H9 (cell line): ENCODE measurements at regions not wholly inside any gene's neighbourhood (a gene's known extent, or its start where the extent isn't known, plus 50 kb on each side); places are given as distances from the start of the nearest gene placed in this dataset.

Experiments
- DNase-seq: peaks from one replicate; pipeline ENCODE4 v3.0.0-alpha.2; 2017
- H2AFZ ChIP-seq: one replicate; pipeline ENCODE4 v1.6.1; 2013; ENCODE audit warnings: mild to moderate bottlenecking, low read length, control low read depth, moderate library complexity
- H2AK5ac ChIP-seq: 2 replicates; pipeline ENCODE4 v1.6.1; 2013; ENCODE audit warnings: low read length, control low read depth, mixed read lengths; ENCODE audit not compliant: insufficient read length
- H2BK120ac ChIP-seq: one replicate; pipeline ENCODE4 v1.6.1; 2013; ENCODE audit warnings: low read depth, mild to moderate bottlenecking, low read length, control low read depth, inconsistent platforms; ENCODE audit not compliant: poor library complexity, severe bottlenecking
- H2BK12ac ChIP-seq: 2 replicates; pipeline ENCODE4 v1.6.1; 2013; ENCODE audit warnings: low read length, control low read depth, mixed read lengths, low read depth; ENCODE audit not compliant: insufficient read length
- H2BK15ac ChIP-seq: 2 replicates; pipeline ENCODE4 v1.6.1; 2013; ENCODE audit warnings: low read depth, low read length, control low read depth
- H2BK20ac ChIP-seq: one replicate; pipeline ENCODE4 v1.6.1; 2013; ENCODE audit warnings: low read depth, mild to moderate bottlenecking, low read length, control low read depth, inconsistent platforms; ENCODE audit not compliant: poor library complexity, severe bottlenecking
- H2BK5ac ChIP-seq: 2 replicates; pipeline ENCODE4 v1.6.1; 2013; ENCODE audit warnings: low read length, control low read depth, mixed read lengths; ENCODE audit not compliant: insufficient read length
- H3K14ac ChIP-seq: 2 replicates; pipeline ENCODE4 v1.6.1; 2013; ENCODE audit warnings: low read length, control low read depth; ENCODE audit not compliant: insufficient read depth
- H3K18ac ChIP-seq: 2 replicates; pipeline ENCODE4 v1.6.1; 2013; ENCODE audit warnings: low read depth, mild to moderate bottlenecking, mixed read lengths, low read length, control low read depth; ENCODE audit not compliant: insufficient read length
- H3K23ac ChIP-seq: 2 replicates; pipeline ENCODE4 v1.6.1; 2013; ENCODE audit warnings: low read length, control low read depth, mixed read lengths, low read depth; ENCODE audit not compliant: insufficient read length
- H3K23me2 ChIP-seq: 2 replicates; pipeline ENCODE4 v1.6.1; 2013; ENCODE audit warnings: low read depth, mild to moderate bottlenecking, mixed read lengths, low read length, control low read depth; ENCODE audit not compliant: insufficient read length, poor library complexity, severe bottlenecking
- H3K27ac ChIP-seq: 2 replicates; pipeline ENCODE4 v1.5.1; 2013; ENCODE audit warnings: low read length, control low read depth, mixed read lengths, low read depth; ENCODE audit not compliant: insufficient read length
- H3K27me3 ChIP-seq: 2 replicates; pipeline ENCODE4 v1.6.1; 2013; ENCODE audit warnings: low read length, control low read depth, inconsistent platforms; ENCODE audit not compliant: insufficient read depth
- H3K4ac ChIP-seq: 2 replicates; pipeline ENCODE4 v1.6.1; 2013; ENCODE audit warnings: low read depth, mild to moderate bottlenecking, control low read depth, inconsistent platforms, low read length, moderate library complexity
- H3K4me1 ChIP-seq: 2 replicates; pipeline ENCODE4 v1.6.1; 2013; ENCODE audit warnings: low read length, control low read depth, inconsistent platforms; ENCODE audit not compliant: insufficient read depth
- H3K4me2 ChIP-seq: 2 replicates; pipeline ENCODE4 v1.6.1; 2013; ENCODE audit warnings: low read length, control low read depth, mixed read lengths; ENCODE audit not compliant: insufficient read length, insufficient read depth
- H3K56ac ChIP-seq: 2 replicates; pipeline ENCODE4 v1.6.1; 2013; ENCODE audit warnings: low read depth, mild to moderate bottlenecking, mixed read lengths, low read length, control low read depth; ENCODE audit not compliant: insufficient read length
- H3K79me1 ChIP-seq: 2 replicates; pipeline ENCODE4 v1.6.1; 2013; ENCODE audit warnings: low read depth, mild to moderate bottlenecking, moderate library complexity, low read length, control low read depth, inconsistent platforms; ENCODE audit not compliant: insufficient read depth, poor library complexity, severe bottlenecking
- H3K79me2 ChIP-seq: 2 replicates; pipeline ENCODE4 v1.6.1; 2013; ENCODE audit warnings: low read length, control low read depth, inconsistent platforms; ENCODE audit not compliant: insufficient read depth
- H3K9ac ChIP-seq: 2 replicates; pipeline ENCODE4 v1.6.1; 2013; ENCODE audit warnings: low read length, control low read depth, mixed read lengths; ENCODE audit not compliant: insufficient read length; ENCODE audit errors: extremely low read depth
- H3K9me3 ChIP-seq: one replicate; pipeline ENCODE4 v1.6.1; 2013; ENCODE audit warnings: low read depth, low read length, inconsistent platforms; ENCODE audit not compliant: control insufficient read depth
- H3T11ph ChIP-seq: one replicate; pipeline ENCODE4 v1.6.1; 2013; ENCODE audit warnings: mild to moderate bottlenecking, low read length, control low read depth, inconsistent platforms
- H4K20me1 ChIP-seq: one replicate; pipeline ENCODE4 v1.6.1; 2013; ENCODE audit not compliant: control insufficient read depth, insufficient read length, insufficient read depth
- H4K5ac ChIP-seq: 2 replicates; pipeline ENCODE4 v1.6.1; 2013; ENCODE audit warnings: low read depth, mild to moderate bottlenecking, mixed read lengths, low read length, control low read depth; ENCODE audit not compliant: insufficient read length
- H4K8ac ChIP-seq: replicated peaks from 2 replicates; pipeline ENCODE4 v1.6.1; 2013; ENCODE audit warnings: low read length, control low read depth, mixed read lengths, low read depth; ENCODE audit not compliant: insufficient read length
- H4K91ac ChIP-seq: 2 replicates; pipeline ENCODE4 v1.6.1; 2013; ENCODE audit warnings: low read depth, mild to moderate bottlenecking, moderate library complexity, mixed read lengths, low read length, control low read depth; ENCODE audit not compliant: insufficient read length
- H3K27ac Mint-ChIP-seq, 3 experiments: 2 replicates in 2 of 3; 3 replicates in 1 of 3; pipeline ENCODE4 v1.8.0; 2020 to 2021; ENCODE audit warnings: mixed read lengths in 3 of 3, mild to moderate bottlenecking in 1 of 3, moderate library complexity in 1 of 3
- H3K27me3 Mint-ChIP-seq: 2 replicates; pipeline ENCODE4 v1.8.0; 2021; ENCODE audit warnings: low read depth, mild to moderate bottlenecking, moderate library complexity, mixed read lengths
- H3K36me3 Mint-ChIP-seq, 3 experiments: 2 replicates in 2 of 3; 3 replicates in 1 of 3; pipeline ENCODE4 v1.8.0; 2020 to 2021; ENCODE audit warnings: low read depth in 3 of 3, mixed read lengths in 3 of 3; ENCODE audit not compliant: insufficient read depth in 1 of 3
- H3K4me1 Mint-ChIP-seq, 2 experiments: 2 replicates each; pipeline ENCODE4 v1.8.0; 2020; ENCODE audit warnings: mixed read lengths in 2 of 2
- H3K4me3 Mint-ChIP-seq, 2 experiments: 2 replicates in 1 of 2; 3 replicates in 1 of 2; pipeline ENCODE4 v1.8.0; 2020 to 2021; ENCODE audit warnings: mild to moderate bottlenecking in 2 of 2, mixed read lengths in 2 of 2, moderate library complexity in 1 of 2
- H3K9me3 Mint-ChIP-seq, 2 experiments: 2 replicates in 1 of 2; 3 replicates in 1 of 2; pipeline ENCODE4 v1.8.0; 2020; ENCODE audit warnings: mild to moderate bottlenecking in 2 of 2, mixed read lengths in 2 of 2, moderate library complexity in 1 of 2
- WGBS: extraction: QIAGEN DNeasy Blood & Tissue Kit; methylation state at CpG from one replicate; pipeline ENCODE4 v1.1.7; 2013; ENCODE audit warnings: missing lambda C conversion rate, low lambda C conversion rate, mixed read lengths; ENCODE audit not compliant: insufficient read length; ENCODE audit errors: extremely low coverage; 5-methylcytosine and 5-hydroxymethylcytosine counted together
- TF ChIP-seq, protein P1 (sequence below): fragments of 200-600 bp; sonication (generic); conservative IDR thresholded peaks from 3 replicates; pipeline ENCODE4 v1.8.0; 2021; ENCODE audit warnings: antibody characterized with exemption, mild to moderate bottlenecking

DNA sequence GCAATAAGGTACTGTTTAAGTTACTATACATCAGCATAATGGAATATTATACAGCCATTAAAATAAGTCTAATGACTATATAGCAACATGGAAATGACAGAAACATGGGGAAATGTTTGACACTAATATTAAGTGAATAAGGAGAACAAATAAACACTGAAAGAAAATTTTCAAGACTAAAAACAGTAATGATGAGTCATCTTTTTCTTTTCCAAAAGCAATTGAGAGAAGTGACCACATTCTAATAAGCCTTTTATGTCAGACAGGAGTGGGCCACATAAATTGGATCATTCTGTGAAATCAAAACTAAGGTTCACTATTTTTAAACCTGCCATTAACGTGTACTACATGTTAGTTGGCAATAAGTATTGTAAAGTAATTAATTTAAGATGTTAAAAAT, 187.5 kb downstream of the AHR start:
- Histone ChIP-seq H3K27me3 (no peaks in the 10 kb centered on the region), H2BK120ac (no peak overlapping the region), H3K79me2 (no peaks in the 10 kb centered on the region), H2BK5ac (no peak overlapping the region), H3K4ac (no peak overlapping the region), H3K9me3 (no peaks in the 10 kb centered on the region), H3K4me1 (no peaks in the 10 kb centered on the region), H3K14ac (no peak overlapping the region), H3K9ac (no peak overlapping the region), H3K18ac (no peak overlapping the region), H2BK20ac (no peak overlapping the region), H3K79me1 (no peaks in the 10 kb centered on the region), H3T11ph (no peak overlapping the region), H3K56ac (no peak overlapping the region), H4K5ac (no peak overlapping the region), H2AFZ (no peak overlapping the region), H4K8ac (no peak overlapping the region), H3K23me2 (no peaks in the 10 kb centered on the region), H2BK15ac (no peak overlapping the region), H3K27ac (no peak overlapping the region), H3K23ac (no peak overlapping the region), H3K4me2 (no peak overlapping the region), H2AK5ac (no peak overlapping the region), H4K91ac (no peak overlapping the region), H4K20me1 (no peaks in the 10 kb centered on the region), H2BK12ac (no peak overlapping the region)
- no peak for DNase-seq
- Mint-ChIP-seq H3K9me3 (no peaks in the 10 kb centered on the region), H3K27ac (no peak overlapping the region), H3K27me3 (no peaks in the 10 kb centered on the region), H3K4me1 (peaks cover 20 to 23% of the 10 kb centered on the region in 2 experiments), H3K36me3 (no peaks in the 10 kb centered on the region; a peak in 1 of 7 replicates), H3K4me3 (no peak overlapping the region)
- no CpG with 5 or more reads among the region's 1 CpG for WGBS
- TF ChIP-seq, protein P1, sequence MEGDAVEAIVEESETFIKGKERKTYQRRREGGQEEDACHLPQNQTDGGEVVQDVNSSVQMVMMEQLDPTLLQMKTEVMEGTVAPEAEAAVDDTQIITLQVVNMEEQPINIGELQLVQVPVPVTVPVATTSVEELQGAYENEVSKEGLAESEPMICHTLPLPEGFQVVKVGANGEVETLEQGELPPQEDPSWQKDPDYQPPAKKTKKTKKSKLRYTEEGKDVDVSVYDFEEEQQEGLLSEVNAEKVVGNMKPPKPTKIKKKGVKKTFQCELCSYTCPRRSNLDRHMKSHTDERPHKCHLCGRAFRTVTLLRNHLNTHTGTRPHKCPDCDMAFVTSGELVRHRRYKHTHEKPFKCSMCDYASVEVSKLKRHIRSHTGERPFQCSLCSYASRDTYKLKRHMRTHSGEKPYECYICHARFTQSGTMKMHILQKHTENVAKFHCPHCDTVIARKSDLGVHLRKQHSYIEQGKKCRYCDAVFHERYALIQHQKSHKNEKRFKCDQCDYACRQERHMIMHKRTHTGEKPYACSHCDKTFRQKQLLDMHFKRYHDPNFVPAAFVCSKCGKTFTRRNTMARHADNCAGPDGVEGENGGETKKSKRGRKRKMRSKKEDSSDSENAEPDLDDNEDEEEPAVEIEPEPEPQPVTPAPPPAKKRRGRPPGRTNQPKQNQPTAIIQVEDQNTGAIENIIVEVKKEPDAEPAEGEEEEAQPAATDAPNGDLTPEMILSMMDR, result no peak
